Natural killer cell (primary cell): ENCODE measurements at regions not wholly inside any gene's neighbourhood (a gene's known extent, or its start where the extent isn't known, plus 50 kb on each side); places are given as distances from the start of the nearest gene placed in this dataset.

Experiments
- ATAC-seq, 3 donors: fragments of 150-1000 bp in 2 of 3; fragments of 200-7000 bp in 1 of 3; cut with Tn5 transposase; 1 replicate in 1 of 3; 2 replicates in 2 of 3; pipeline ENCODE4 v1.10.0; 2021; ENCODE audit warnings: mild to moderate bottlenecking in 2 of 3, moderate library complexity in 2 of 3
- DNase-seq, 2 donors: peaks; one replicate each; pipeline versions ENCODE4 v3.0.0 to v3.0.0-alpha.2; 2013 to 2021; ENCODE audit warnings: mixed read lengths in 1 of 2
- H3K27ac ChIP-seq: one replicate; pipeline ENCODE4 v1.5.1; 2013; ENCODE audit warnings: mild to moderate bottlenecking, low read length
- H3K27me3 ChIP-seq: one replicate; pipeline ENCODE4 v1.6.1; 2013; ENCODE audit warnings: low read length; ENCODE audit not compliant: control insufficient read depth, insufficient read depth
- H3K36me3 ChIP-seq: one replicate; pipeline ENCODE4 v1.6.1; 2013; ENCODE audit warnings: low read length; ENCODE audit not compliant: control insufficient read depth, insufficient read depth
- H3K4me1 ChIP-seq: one replicate; pipeline ENCODE4 v1.6.1; 2013; ENCODE audit warnings: low read length; ENCODE audit not compliant: control insufficient read depth, insufficient read depth
- H3K4me3 ChIP-seq: one replicate; pipeline ENCODE4 v1.5.1; 2013; ENCODE audit warnings: low read length
- H3K9me3 ChIP-seq: one replicate; pipeline ENCODE4 v1.6.1; 2013; ENCODE audit warnings: low read length; ENCODE audit not compliant: control insufficient read depth, insufficient read depth
- H3K27ac Mint-ChIP-seq, 2 donors: one replicate each; pipeline ENCODE4 v1.8.0; 2022; ENCODE audit warnings: mild to moderate bottlenecking in 2 of 2, mixed read lengths in 2 of 2, moderate library complexity in 1 of 2
- H3K27me3 Mint-ChIP-seq, 2 donors: one replicate each; pipeline ENCODE4 v1.8.0; 2022; ENCODE audit warnings: low read depth in 2 of 2, mixed read lengths in 2 of 2
- H3K36me3 Mint-ChIP-seq: one replicate; pipeline ENCODE4 v1.8.0; 2022; ENCODE audit warnings: mixed read lengths
- H3K4me1 Mint-ChIP-seq, 2 donors: one replicate each; pipeline ENCODE4 v1.8.0; 2022; ENCODE audit warnings: mixed read lengths in 2 of 2
- H3K4me3 Mint-ChIP-seq: one replicate; pipeline ENCODE4 v1.8.0; 2022; ENCODE audit warnings: mild to moderate bottlenecking, moderate library complexity, mixed read lengths
- H3K9me3 Mint-ChIP-seq, 2 donors: one replicate each; pipeline ENCODE4 v1.8.0; 2022; ENCODE audit warnings: mixed read lengths in 2 of 2
- CTCF ChIP-seq: fragments of 200-600 bp; IDR thresholded peaks from one replicate; pipeline ENCODE4 v1.8.0; 2022; ENCODE audit warnings: antibody characterized with exemption
- WGBS: methylation state at CpG from one replicate; pipeline ENCODE4 v1.1.7; 2013; ENCODE audit warnings: missing lambda C conversion rate; ENCODE audit not compliant: insufficient coverage; 5-methylcytosine and 5-hydroxymethylcytosine counted together
- intact Hi-C: fragments of 100-400 bp; cut with micrococcal nuclease; formaldehyde crosslinking; loops from one replicate; pipeline ENCODE4 v1.14.2; 2022

DNA sequence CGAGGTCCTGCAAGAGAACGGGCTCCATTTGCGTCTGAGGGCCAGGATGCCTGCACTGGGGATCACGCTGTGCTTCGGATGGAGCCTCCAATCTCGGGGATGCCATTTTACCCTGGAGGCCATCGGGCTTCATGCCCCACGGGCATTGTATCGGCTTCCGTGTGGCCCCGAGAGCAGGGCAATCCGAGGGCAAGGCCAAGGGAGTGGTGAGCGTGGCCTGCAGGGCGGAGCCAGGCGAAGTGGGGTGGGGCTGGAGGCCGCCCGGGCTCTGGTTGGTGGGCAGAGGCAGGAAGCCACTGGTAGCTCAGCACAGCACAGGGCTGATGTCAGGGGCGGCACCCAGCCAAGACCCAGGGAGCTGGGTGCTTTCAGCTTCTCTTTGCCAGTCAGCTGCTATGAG is 57.5 kb upstream of the BHLHE23 start:
- TF ChIP-seq CTCF, result no peak
- Histone ChIP-seq H3K4me1 (no peaks in the 10 kb centered on the region), H3K27me3 (no peaks in the 10 kb centered on the region), H3K27ac (no peak overlapping the region), H3K4me3 (no peak overlapping the region), H3K9me3 (no peaks in the 10 kb centered on the region), H3K36me3 (no peaks in the 10 kb centered on the region)
- Mint-ChIP-seq H3K4me3 (no peak overlapping the region), H3K36me3 (no peaks in the 10 kb centered on the region), H3K4me1 (no peaks in the 10 kb centered on the region), H3K9me3 (no peaks in the 10 kb centered on the region), H3K27ac (no peak overlapping the region), H3K27me3 (peaks cover 0 to 14% of the 10 kb centered on the region in 2 donors)
- intact Hi-C loops, result no loop called here
- DNase-seq, result no peak
- 88% methylated on average over 18 of the region's 18 CpGs for WGBS
- no peak for ATAC-seq

GRCh38 chr20:63062188-63063140 is 55.7 kb upstream of the BHLHE23 start:
- WGBS, result 85% methylated on average over 22 of the region's 23 CpGs
- Histone ChIP-seq H3K4me3 (no peak overlapping the region), H3K27ac (no peak overlapping the region), H3K27me3 (no peaks in the 10 kb centered on the region), H3K36me3 (no peaks in the 10 kb centered on the region), H3K9me3 (no peaks in the 10 kb centered on the region), H3K4me1 (no peaks in the 10 kb centered on the region)
- ATAC-seq (no peak), DNase-seq (no peak)
- Mint-ChIP-seq H3K4me1 (no peaks in the 10 kb centered on the region), H3K36me3 (no peaks in the 10 kb centered on the region), H3K4me3 (no peak overlapping the region), H3K27ac (no peak overlapping the region), H3K9me3 (no peaks in the 10 kb centered on the region), H3K27me3 (peaks cover 0 to 10% of the 10 kb centered on the region in 2 donors)
- no peak for TF ChIP-seq CTCF
- intact Hi-C loops, result no loop called here

GRCh38 chr20:63061771-63062100 is 55.0 kb upstream of the BHLHE23 start:
- WGBS, result 94% methylated on average over 14 of the region's 14 CpGs
- TF ChIP-seq CTCF, result no peak

More at GRCh38 chr20:63061771-63062100, 55.0 kb upstream of the BHLHE23 start:
- no peaks in the 10 kb centered on the region for H3K36me3 ChIP-seq
- DNase-seq, result no peak
- Mint-ChIP-seq H3K9me3 (no peaks in the 10 kb centered on the region), H3K27ac (no peak overlapping the region), H3K4me3 (no peak overlapping the region), H3K36me3 (no peaks in the 10 kb centered on the region), H3K4me1 (no peaks in the 10 kb centered on the region), H3K27me3 (peaks cover 0 to 6% of the 10 kb centered on the region in 2 donors)
- H3K27me3 ChIP-seq, result no peaks in the 10 kb centered on the region
- H3K27ac ChIP-seq, result no peak overlapping the region
- H3K9me3 ChIP-seq, result no peaks in the 10 kb centered on the region
- ATAC-seq, result no peak
- no peak overlapping the region for H3K4me3 ChIP-seq
- intact Hi-C loops, result no loop called here
- no peaks in the 10 kb centered on the region for H3K4me1 ChIP-seq
